Body of pancreas (tissue), 4 donors: ENCODE measurements at regions not wholly inside any gene's neighbourhood (a gene's known extent, or its start where the extent isn't known, plus 50 kb on each side); places are given as distances from the start of the nearest gene placed in this dataset.
"Not testable (repeated sequence)": the region's sequence is repeated elsewhere in the genome, so short reads cannot be mapped to it uniquely, and the experiment has no call there.

Experiments used
- ATAC-seq: fragments of 150-250 bp; one replicate; pipeline ENCODE4 v1.9.1; 2016
- DNase-seq, 4 donors: peaks; one replicate each; pipeline ENCODE4 v3.0.0-alpha.2; 2019
- H3K27ac ChIP-seq, 4 donors: fragments of 200-600 bp; sonication (generic); 1 replicate in 3 of 4; 2 replicates in 1 of 4; pipeline versions ENCODE4 v1.5.1 to v1.6.1; 2016 to 2019; ENCODE audit warnings: mild to moderate bottlenecking in 1 of 4, mixed read lengths in 1 of 4, moderate library complexity in 1 of 4
- H3K27me3 ChIP-seq, 2 donors: fragments of 200-600 bp; sonication (generic); one replicate each; pipeline ENCODE4 v1.6.0; 2016; ENCODE audit warnings: mild to moderate bottlenecking in 1 of 2
- H3K36me3 ChIP-seq, 2 donors: fragments of 200-600 bp; sonication (generic); replicated peaks in 1 of 2; 2 replicates each; pipeline ENCODE4 v1.5.1; 2016; ENCODE audit warnings: low read depth in 2 of 2; ENCODE audit not compliant: insufficient read depth in 1 of 2
- H3K4me1 ChIP-seq: fragments of 200-600 bp; sonication (generic); one replicate; pipeline ENCODE4 v1.6.0; 2016
- H3K4me3 ChIP-seq, 2 donors: fragments of 200-600 bp; sonication (generic); 1 replicate in 1 of 2; 2 replicates in 1 of 2; pipeline ENCODE4 v1.5.1; 2016 to 2019
- H3K9me3 ChIP-seq, 3 donors: fragments of 200-600 bp; sonication (generic); 1 replicate in 2 of 3; 2 replicates in 1 of 3; pipeline ENCODE4 v1.5.1; 2016
- CTCF ChIP-seq, 7 experiments: fragments of 450-650 bp in 4 of 7; fragments of 200-600 bp in 3 of 7; sonication (generic) in 3 of 7; IDR thresholded peaks; one replicate each; pipeline ENCODE4 v1.5.1; 2016 to 2019; ENCODE audit warnings: antibody characterized with exemption in 7 of 7
- POLR2A ChIP-seq, 3 donors: fragments of 450-650 bp; IDR thresholded peaks; one replicate each; pipeline ENCODE4 v1.6.1; 2016; ENCODE audit warnings: antibody characterized with exemption in 3 of 3, mild to moderate bottlenecking in 2 of 3
- WGBS, 2 donors: methylation state at CpG; one replicate each; pipeline ENCODE4 v1.1.5; 2017; 5-methylcytosine and 5-hydroxymethylcytosine counted together
- intact Hi-C: fragments of 100-400 bp; cut with DNase I; formaldehyde crosslinking; loops from one replicate; pipeline ENCODE4 v1.15.1; 2023

DNA sequence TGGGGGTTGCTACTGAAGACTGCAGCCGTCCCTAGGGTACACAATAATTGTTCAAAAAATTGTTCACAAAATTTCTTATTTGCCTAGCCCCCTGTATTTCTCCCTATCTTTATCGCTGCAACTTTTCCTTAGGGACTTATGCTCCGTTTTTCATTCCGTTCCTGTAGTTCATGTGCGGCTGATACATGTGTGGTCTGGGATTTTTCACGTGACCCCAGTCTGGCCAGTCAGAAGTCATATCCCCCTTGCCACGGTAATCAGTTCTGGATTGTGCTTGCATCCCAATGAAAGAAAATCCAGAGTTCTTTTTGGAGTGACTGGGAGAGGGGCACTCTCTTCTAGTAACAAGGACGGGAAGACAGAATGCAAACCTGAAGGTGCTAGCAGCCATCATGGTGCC is 610.7 kb upstream of the C16orf82 start:
- intact Hi-C loops: no loop called here
- Histone ChIP-seq H3K27ac (no peak overlapping the region), H3K27me3 (no peaks in the 10 kb centered on the region), H3K4me1 (no peaks in the 10 kb centered on the region), H3K4me3 (no peak overlapping the region), H3K36me3 (no peaks in the 10 kb centered on the region), H3K9me3 (no peaks in the 10 kb centered on the region)
- ATAC-seq (no peak), DNase-seq (no peak)
- 56 to 68% methylated on average over 8 of the region's 8 CpGs for WGBS, 2 donors
- TF ChIP-seq POLR2A (IDR thresholded peaks at IDR 0.05) (no peak), CTCF (IDR thresholded peaks at IDR 0.05) (no peak)

GRCh38 chr16:26457095-26457494 is 609.6 kb upstream of the C16orf82 start:
- Histone ChIP-seq H3K4me3 (no peak overlapping the region), H3K27ac (no peak overlapping the region), H3K27me3 (no peaks in the 10 kb centered on the region), H3K4me1 (no peaks in the 10 kb centered on the region), H3K9me3 (no peaks in the 10 kb centered on the region), H3K36me3 (no peaks in the 10 kb centered on the region)
- intact Hi-C loops: no loop called here
- 39 to 45% methylated on average over 7 of the region's 7 CpGs for WGBS, 2 donors
- ATAC-seq: no peak
- TF ChIP-seq POLR2A (IDR thresholded peaks at IDR 0.05): no peak
- no peak for TF ChIP-seq CTCF (IDR thresholded peaks at IDR 0.05)
- no peak for DNase-seq

DNA sequence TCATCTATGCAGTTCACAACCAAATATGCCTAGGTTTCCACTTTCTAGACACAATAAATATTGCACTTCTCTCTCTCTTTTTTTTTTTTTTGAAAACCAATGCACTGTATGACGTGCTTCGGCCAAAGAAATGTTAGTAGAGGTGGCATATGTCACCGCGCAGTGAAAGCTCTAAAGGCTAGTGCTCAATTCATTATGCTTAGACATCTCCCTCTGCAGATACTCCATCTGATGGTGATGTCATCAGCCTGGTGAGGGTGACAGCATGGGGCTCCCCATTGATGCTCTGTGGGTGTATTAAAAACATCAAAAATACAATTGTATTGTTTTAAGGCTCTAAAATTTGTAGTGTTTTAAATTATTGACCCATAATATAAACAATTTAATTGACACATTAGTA is 608.8 kb upstream of the C16orf82 start:
- 73 to 76% methylated on average over 4 of the region's 4 CpGs for WGBS, 2 donors
- Histone ChIP-seq H3K27me3 (no peaks in the 10 kb centered on the region), H3K9me3 (no peaks in the 10 kb centered on the region), H3K4me1 (no peaks in the 10 kb centered on the region), H3K4me3 (no peak overlapping the region), H3K27ac (no peak overlapping the region), H3K36me3 (no peaks in the 10 kb centered on the region)
- no peak for TF ChIP-seq CTCF (IDR thresholded peaks at IDR 0.05)
- intact Hi-C loops: no loop called here
- ATAC-seq (no peak), DNase-seq (no peak)

DNA sequence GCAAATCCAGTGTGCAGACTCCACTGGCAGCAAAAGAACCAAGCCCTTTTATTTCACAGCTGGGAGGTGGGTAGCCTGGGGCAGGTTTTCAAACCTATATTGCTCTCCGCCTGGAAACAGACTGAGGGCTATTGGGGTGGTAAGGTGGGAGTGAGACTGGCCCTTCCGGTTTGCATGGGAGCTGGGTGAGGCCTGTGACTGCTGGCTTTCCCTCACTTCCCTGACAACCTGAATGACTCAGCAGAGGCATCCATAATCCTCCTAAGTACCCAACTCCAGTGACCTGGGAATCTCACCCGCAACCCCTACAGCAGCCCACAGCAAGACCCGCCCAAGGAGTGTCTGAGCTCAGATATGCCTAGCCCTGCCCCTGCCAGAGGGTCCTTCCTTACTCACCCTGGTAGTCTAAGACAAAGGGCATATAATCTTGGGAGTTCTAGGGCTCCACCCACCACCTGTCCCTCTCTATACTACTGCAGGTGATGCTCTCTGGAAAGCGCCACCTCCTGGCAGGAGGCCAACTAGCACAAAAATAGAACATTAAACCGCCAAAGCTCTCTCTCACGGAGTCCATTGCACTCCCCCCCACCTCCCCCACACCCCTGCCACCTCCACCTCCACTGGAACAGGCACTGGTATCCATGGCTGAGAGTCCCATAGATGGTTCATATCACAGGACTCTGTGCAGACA is 602.0 kb upstream of the C16orf82 start:
- H3K36me3 ChIP-seq: no peaks in the 10 kb centered on the region
- TF ChIP-seq CTCF (IDR thresholded peaks at IDR 0.05) (no peak), POLR2A (IDR thresholded peaks at IDR 0.05) (no peak)
- intact Hi-C loops: no loop called here
- H3K9me3 ChIP-seq: no peaks in the 10 kb centered on the region
- H3K27me3 ChIP-seq: no peaks in the 10 kb centered on the region
- no peak overlapping the region for H3K4me3 ChIP-seq
- no peak overlapping the region for H3K27ac ChIP-seq
- ATAC-seq (no peak), DNase-seq (no peak)
- H3K4me1 ChIP-seq: no peaks in the 10 kb centered on the region
- 85 to 88% methylated on average over 6 to 7 of the region's 7 CpGs for WGBS, 2 donors

GRCh38 chr16:26474405-26474804 is 592.3 kb upstream of the C16orf82 start:
- intact Hi-C loops, H3K27ac ChIP-seq, ATAC-seq, H3K9me3 ChIP-seq, DNase-seq, H3K4me1 ChIP-seq, H3K4me3 ChIP-seq, H3K36me3 ChIP-seq, H3K27me3 ChIP-seq: not testable (repeated sequence)
- 69 to 78% methylated on average over 10 of the region's 10 CpGs for WGBS, 2 donors
